H1 (cell line): ENCODE measurements at regions not wholly inside any gene's neighbourhood (a gene's known extent, or its start where the extent isn't known, plus 50 kb on each side); places are given as distances from the start of the nearest gene placed in this dataset.

Experiments used
- CTCF ChIA-PET: fragments of 300-600 bp; sonication (Branson Sonifier 250); formaldehyde crosslinking; loops from one replicate; lab custom pipeline; 2021; ENCODE audit not compliant: partially characterized antibody; lab: Charles Lee
- POLR2A ChIA-PET: fragments of 300-600 bp; sonication (Branson Sonifier 250); formaldehyde crosslinking; loops from one replicate; lab custom pipeline; 2021; ENCODE audit warnings: inconsistent platforms; ENCODE audit not compliant: partially characterized antibody; lab: Charles Lee
- DNase-seq, 2 experiments: peaks; one replicate each; pipeline versions ENCODE4 v3.0.0 to v3.0.0-alpha.2; 2010 to 2022; ENCODE audit warnings: low spot score in 2 of 2, low read depth in 1 of 2, mixed read lengths in 1 of 2
- FAIRE-seq: peaks from 2 replicates; lab custom pipeline; 2011; peaks lifted over from hg19 to GRCh38; lab: Jason Lieb, UNC
- H2AFZ ChIP-seq: 2 replicates; pipeline ENCODE4 v1.8.1; 2012; ENCODE audit warnings: low read length, inconsistent platforms
- H2AK5ac ChIP-seq: 2 replicates; pipeline ENCODE4 v1.6.1; 2013; ENCODE audit warnings: low read depth, low read length
- H2BK120ac ChIP-seq: replicated peaks from 2 replicates; pipeline ENCODE3; 2013; ENCODE audit warnings: low read depth, low read length, inconsistent platforms
- H2BK12ac ChIP-seq: 2 replicates; pipeline ENCODE4 v1.6.1; 2013; ENCODE audit warnings: low read depth, low read length
- H2BK15ac ChIP-seq: 2 replicates; pipeline ENCODE4 v1.6.1; 2013; ENCODE audit warnings: low read length
- H2BK20ac ChIP-seq: 2 replicates; pipeline ENCODE4 v1.6.1; 2013; ENCODE audit warnings: low read length
- H2BK5ac ChIP-seq: 2 replicates; pipeline ENCODE4 v1.6.1; 2013; ENCODE audit warnings: low read depth, low read length
- H3K14ac ChIP-seq: 2 replicates; pipeline ENCODE4 v1.6.1; 2013; ENCODE audit warnings: inconsistent platforms; ENCODE audit not compliant: insufficient read length
- H3K18ac ChIP-seq: 2 replicates; pipeline ENCODE4 v1.6.1; 2013; ENCODE audit warnings: low read length; ENCODE audit errors: extremely low read depth
- H3K23ac ChIP-seq: 2 replicates; pipeline ENCODE4 v1.6.1; 2013; ENCODE audit warnings: inconsistent platforms; ENCODE audit not compliant: insufficient read length
- H3K23me2 ChIP-seq: 2 replicates; pipeline ENCODE4 v1.6.1; 2013; ENCODE audit warnings: low read depth, low read length
- H3K27ac ChIP-seq: 2 replicates; pipeline ENCODE4 v1.6.1; 2011; ENCODE audit warnings: low read depth, low read length, inconsistent platforms
- H3K27me3 ChIP-seq, 4 experiments: replicated peaks in 1 of 4; 1 replicate in 1 of 4; 2 replicates in 3 of 4; pipeline versions ENCODE4 v1.6.1 to v1.8.1; 2011 to 2013; ENCODE audit warnings: low read length in 3 of 4, mild to moderate bottlenecking in 3 of 4, inconsistent platforms in 2 of 4, mixed read lengths in 2 of 4, moderate library complexity in 1 of 4; ENCODE audit not compliant: control insufficient read depth in 3 of 4, insufficient read depth in 3 of 4; ENCODE audit errors: extremely low read depth in 1 of 4
- H3K36me3 ChIP-seq, 4 experiments: 2 replicates each; pipeline versions ENCODE4 v1.6.1 to v1.8.1; 2011 to 2013; ENCODE audit warnings: mild to moderate bottlenecking in 4 of 4, low read length in 3 of 4, moderate library complexity in 2 of 4, control low read depth in 1 of 4, inconsistent platforms in 1 of 4; ENCODE audit not compliant: insufficient read depth in 4 of 4, control insufficient read depth in 2 of 4
- H3K4ac ChIP-seq: replicated peaks from 2 replicates; pipeline ENCODE3; 2013; ENCODE audit warnings: low read length, low read depth, mixed read lengths, inconsistent platforms; ENCODE audit not compliant: insufficient read length
- H3K4me1 ChIP-seq, 4 experiments: replicated peaks in 1 of 4; 1 replicate in 1 of 4; 2 replicates in 3 of 4; pipeline versions ENCODE4 v1.6.1 to v1.8.1; 2011 to 2013; ENCODE audit warnings: low read length in 3 of 4, inconsistent platforms in 2 of 4, mixed read lengths in 1 of 4; ENCODE audit not compliant: insufficient read depth in 4 of 4, control insufficient read depth in 3 of 4
- H3K4me2 ChIP-seq, 2 experiments: 2 replicates each; pipeline versions ENCODE4 v1.6.1 to v1.8.1; 2011 to 2013; ENCODE audit warnings: low read depth in 2 of 2, low read length in 2 of 2, control low read depth in 1 of 2, inconsistent platforms in 1 of 2, mild to moderate bottlenecking in 1 of 2; ENCODE audit not compliant: insufficient read depth in 1 of 2
- H3K4me3 ChIP-seq, 4 experiments: fragments of 200-600, 300-600 bp in 1 of 4; sonication (generic), shearing (Covaris generic), sonication (Bioruptor Twin) in 1 of 4; 2 replicates each; pipeline versions ENCODE4 v1.5.1 to v1.8.1; 2011 to 2016; ENCODE audit warnings: low read length in 4 of 4, low read depth in 3 of 4, control low read depth in 2 of 4, inconsistent platforms in 2 of 4, mild to moderate bottlenecking in 2 of 4, mixed read lengths in 1 of 4, moderate library complexity in 1 of 4; ENCODE audit not compliant: insufficient read depth in 2 of 4; ENCODE audit errors: extremely low read depth in 1 of 4
- H3K56ac ChIP-seq: replicated peaks from 2 replicates; pipeline ENCODE3; 2013; ENCODE audit warnings: low read depth, mild to moderate bottlenecking, mixed read lengths, low read length, inconsistent platforms; ENCODE audit not compliant: insufficient read length
- H3K79me1 ChIP-seq: 2 replicates; pipeline ENCODE4 v1.6.1; 2013; ENCODE audit warnings: low read depth, low read length, control low read depth
- H3K79me2 ChIP-seq, 2 experiments: 2 replicates each; pipeline versions ENCODE4 v1.6.1 to v1.8.1; 2012 to 2013; ENCODE audit warnings: low read length in 2 of 2, mild to moderate bottlenecking in 2 of 2, inconsistent platforms in 1 of 2; ENCODE audit not compliant: insufficient read depth in 2 of 2, control insufficient read depth in 1 of 2
- H3K9ac ChIP-seq, 4 experiments: replicated peaks in 1 of 4; 1 replicate in 1 of 4; 2 replicates in 3 of 4; pipeline versions ENCODE4 v1.6.1 to v1.8.1; 2011 to 2013; ENCODE audit warnings: low read depth in 3 of 4, low read length in 3 of 4, control low read depth in 2 of 4, mild to moderate bottlenecking in 2 of 4, moderate library complexity in 2 of 4, inconsistent platforms in 1 of 4; ENCODE audit errors: extremely low read depth in 1 of 4
- H3K9me3 ChIP-seq, 2 experiments: 2 replicates each; pipeline versions ENCODE4 v1.6.1 to v1.8.1; 2012 to 2013; ENCODE audit warnings: mild to moderate bottlenecking in 2 of 2, moderate library complexity in 2 of 2, control low read depth in 1 of 2, inconsistent platforms in 1 of 2, low read depth in 1 of 2, low read length in 1 of 2, mixed read lengths in 1 of 2; ENCODE audit not compliant: insufficient read depth in 2 of 2
- H4K20me1 ChIP-seq, 2 experiments: replicated peaks in 1 of 2; 2 replicates each; pipeline versions ENCODE3 to v1.8.1; 2011 to 2013; ENCODE audit warnings: inconsistent platforms in 2 of 2, low read length in 2 of 2, mild to moderate bottlenecking in 1 of 2; ENCODE audit not compliant: insufficient read depth in 2 of 2, control insufficient read depth in 1 of 2
- H4K5ac ChIP-seq: 2 replicates; pipeline ENCODE4 v1.6.1; 2013; ENCODE audit warnings: low read length, low read depth, mixed read lengths, inconsistent platforms; ENCODE audit not compliant: insufficient read length
- H4K8ac ChIP-seq: 2 replicates; pipeline ENCODE4 v1.8.0; 2013; ENCODE audit warnings: mild to moderate bottlenecking, moderate library complexity, low read length, inconsistent platforms; ENCODE audit not compliant: insufficient read depth; ENCODE audit errors: extremely low read depth
- H4K91ac ChIP-seq: replicated peaks from 2 replicates; pipeline ENCODE3; 2013; ENCODE audit warnings: low read length, mixed read lengths, inconsistent platforms; ENCODE audit not compliant: insufficient read length
- CREB1 ChIP-seq: IDR thresholded peaks from 2 replicates; pipeline ENCODE4 v1.6.1; 2012; ENCODE audit warnings: inconsistent platforms
- EGR1 ChIP-seq: IDR thresholded peaks from 2 replicates; pipeline ENCODE4 v1.6.1; 2011; ENCODE audit warnings: low read depth, low read length, borderline replicate concordance
- RAD21 ChIP-seq, 2 experiments: IDR thresholded peaks in 1 of 2; conservative IDR thresholded peaks in 1 of 2; 2 replicates each; pipeline ENCODE4 v1.6.1; 2011; ENCODE audit warnings: low read depth in 2 of 2, low read length in 2 of 2, improper control_type of control experiment in 1 of 2, inconsistent platforms in 1 of 2, mild to moderate bottlenecking in 1 of 2, moderate library complexity in 1 of 2
- WGBS, 2 experiments: shearing (Covaris generic) in 1 of 2; methylation state at CpG; one replicate each; pipeline versions ENCODE4 v1.1.6 to v1.1.7; 2013 to 2015; ENCODE audit warnings: low lambda C conversion rate in 2 of 2, mixed read lengths in 2 of 2, inconsistent platforms in 1 of 2, low coverage in 1 of 2, missing lambda C conversion rate in 1 of 2; ENCODE audit not compliant: insufficient replicate concordance in 2 of 2, insufficient coverage in 1 of 2, insufficient read length in 1 of 2; ENCODE audit errors: extremely low coverage in 1 of 2, missing lambda C conversion rate in 1 of 2; 5-methylcytosine and 5-hydroxymethylcytosine counted together

- no peak overlapping the region for H3K4me2 ChIP-seq
- H3K36me3 ChIP-seq, result no peaks in the 10 kb centered on the region
- no peak overlapping the region for H3K14ac ChIP-seq
- H3K4ac ChIP-seq, result no peak overlapping the region
- H3K79me1 ChIP-seq, result no peaks in the 10 kb centered on the region
- peaks cover 5 to 7% of the 10 kb centered on the region in 2 experiments; a peak in 3 of 4 replicates for H3K9me3 ChIP-seq
- H3K23me2 ChIP-seq, result no peaks in the 10 kb centered on the region
- no peaks in the 10 kb centered on the region for H3K27me3 ChIP-seq
- H4K20me1 ChIP-seq, result no peaks in the 10 kb centered on the region
- no peak overlapping the region for H4K5ac ChIP-seq
- H3K23ac ChIP-seq, result no peak overlapping the region
- H3K79me2 ChIP-seq, result no peaks in the 10 kb centered on the region
- no peak overlapping the region for H2BK5ac ChIP-seq
- H3K27ac ChIP-seq, result no peak overlapping the region
- no peak overlapping the region for H4K8ac ChIP-seq
- H3K9ac ChIP-seq, result no peak overlapping the region
- CTCF ChIA-PET, result no interaction called here
- FAIRE-seq (no peak), DNase-seq (no peak)
- WGBS, 2 experiments, result 50% methylated on average over 2 of the region's 2 CpGs; no CpG with 5 or more reads in 1 of the 2 experiments
- no peak overlapping the region for H2AK5ac ChIP-seq
- POLR2A ChIA-PET, result no interaction called here
- H3K4me1 ChIP-seq, result peaks cover 0 to 4% (median 2%) of the 10 kb centered on the region in 4 experiments; a peak in 3 of 7 replicates
- H4K91ac ChIP-seq, result no peak overlapping the region
- H3K4me3 ChIP-seq, result no peak overlapping the region
- no peak overlapping the region for H2AFZ ChIP-seq
- no peak overlapping the region for H3K56ac ChIP-seq
- no peak overlapping the region for H2BK12ac ChIP-seq
- no peak overlapping the region for H2BK120ac ChIP-seq
- no peak overlapping the region for H2BK20ac ChIP-seq
- H2BK15ac ChIP-seq, result no peak overlapping the region
- no peak overlapping the region for H3K18ac ChIP-seq
- no peak for TF ChIP-seq EGR1
- TF ChIP-seq RAD21 (IDR thresholded peaks at IDR 0.05 in 1 of 2, conservative IDR thresholded peaks at IDR 0.05 in 1 of 2; ENCODE audit: low read depth in 2 of 2, low read length in 2 of 2), result no peak
- no peak for TF ChIP-seq CREB1
Observed at GRCh38 chr5:93054424-93055163, 526.4 kb downstream of the NR2F1-AS1 start.
